RCC 7860 (cell line): ENCODE measurements at regions not wholly inside any gene's neighbourhood (a gene's known extent, or its start where the extent isn't known, plus 50 kb on each side); places are given as distances from the start of the nearest gene placed in this dataset.

Experiments used
- DNase-seq: peaks from one replicate; pipeline ENCODE4 v3.0.0-alpha.2; 2015; ENCODE audit warnings: low spot score
- FAIRE-seq: peaks from 2 replicates; lab custom pipeline; 2012; peaks lifted over from hg19 to GRCh38; lab: Jason Lieb, UNC

- DNase-seq (no peak), FAIRE-seq (no peak)
Measured at GRCh38 chr3:21801631-21802030, 50.6 kb upstream of the ZNF385D start.

DNA sequence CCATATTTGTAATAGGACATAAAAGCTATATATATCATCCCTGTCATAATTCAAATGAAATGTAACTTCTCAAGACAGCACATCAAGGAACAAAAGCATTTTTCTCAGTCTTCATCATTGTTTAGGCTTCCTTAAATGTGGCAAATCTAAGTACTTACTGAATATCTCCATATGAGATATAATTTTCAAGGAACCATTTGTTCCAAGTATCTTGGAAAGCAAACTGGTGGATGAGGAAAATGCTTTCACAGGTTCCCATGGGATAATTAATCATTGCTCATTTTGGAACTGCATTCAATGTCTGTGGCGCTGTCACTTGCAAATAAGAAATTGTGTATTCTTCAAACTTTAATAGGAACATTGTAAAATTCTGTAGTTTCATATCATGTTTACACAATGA lies 52.6 kb upstream of the ZNF385D start:
- FAIRE-seq (no peak), DNase-seq (no peak)

DNA sequence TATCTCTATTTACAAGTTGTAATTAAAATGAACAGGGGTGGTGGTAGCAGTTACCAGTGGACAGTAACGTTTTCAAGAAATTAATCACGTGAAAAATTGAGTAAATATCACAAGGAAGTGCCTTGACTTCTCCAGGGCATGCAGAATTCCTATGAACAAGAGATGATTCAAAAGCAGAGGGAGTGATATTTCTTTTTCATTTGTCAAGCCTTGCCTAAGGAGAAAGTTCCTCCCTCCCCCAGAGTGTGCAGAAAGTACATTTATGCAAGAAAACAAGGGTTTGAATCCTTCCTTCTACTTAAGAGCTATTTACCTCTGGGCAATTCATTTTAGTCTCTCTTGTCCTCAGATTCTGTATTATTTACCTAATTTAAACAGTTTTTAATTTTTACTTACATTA lies 53.3 kb upstream of the ZNF385D start:
- no peak for DNase-seq
- no peak for FAIRE-seq

DNA sequence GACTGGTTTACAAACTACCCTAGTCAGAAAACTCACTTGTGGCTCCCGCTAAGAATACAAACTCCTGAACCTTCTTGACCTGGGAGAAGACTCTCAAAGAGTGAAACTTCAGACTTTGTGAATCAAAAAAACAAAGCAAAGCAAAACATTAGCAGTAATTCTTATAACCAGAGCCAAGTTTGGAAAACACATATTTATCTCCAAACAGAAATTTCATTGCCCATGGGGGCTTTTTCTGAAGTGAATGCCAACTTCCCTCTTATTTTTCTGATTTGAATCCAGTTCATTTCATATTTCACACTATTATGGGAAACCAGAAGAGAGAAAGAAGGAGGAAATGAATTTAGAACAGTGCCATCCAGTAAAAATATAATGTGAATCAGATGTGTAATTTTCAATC lies 55.7 kb upstream of the ZNF385D start:
- DNase-seq (no peak), FAIRE-seq (no peak)

GRCh38 chr3:21825684-21826083 lies 74.7 kb upstream of the ZNF385D start:
- FAIRE-seq = no peak
- no peak for DNase-seq

GRCh38 chr3:21826416-21826815 lies 75.4 kb upstream of the ZNF385D start:
- DNase-seq (no peak), FAIRE-seq (no peak)

DNA sequence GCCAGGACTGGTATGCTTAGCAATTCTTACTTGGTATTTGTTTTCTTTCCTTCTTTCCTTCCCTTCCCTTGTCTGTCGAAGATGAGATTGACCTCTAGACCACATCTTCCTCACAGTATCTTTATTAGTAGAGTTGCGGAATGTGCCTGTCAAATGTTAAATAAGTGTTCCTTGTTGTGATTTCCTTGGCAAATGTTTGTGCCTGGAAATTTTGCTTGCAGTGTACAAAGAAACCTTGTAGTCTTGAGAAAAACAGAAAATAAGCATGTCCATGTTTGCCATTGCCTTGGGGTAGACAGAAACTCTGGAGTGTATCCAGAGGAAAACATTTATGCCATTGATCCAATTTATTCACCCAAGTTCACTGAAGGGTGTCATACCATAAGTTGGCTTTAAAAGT lies 79.5 kb upstream of the ZNF385D start:
- FAIRE-seq (no peak), DNase-seq (no peak)

- FAIRE-seq (no peak), DNase-seq (no peak)
Measured at GRCh38 chr3:21835264-21835663, 84.3 kb upstream of the ZNF385D start.

- FAIRE-seq (no peak), DNase-seq (no peak)
Measured at GRCh38 chr3:21836227-21836626, 85.2 kb upstream of the ZNF385D start.

DNA sequence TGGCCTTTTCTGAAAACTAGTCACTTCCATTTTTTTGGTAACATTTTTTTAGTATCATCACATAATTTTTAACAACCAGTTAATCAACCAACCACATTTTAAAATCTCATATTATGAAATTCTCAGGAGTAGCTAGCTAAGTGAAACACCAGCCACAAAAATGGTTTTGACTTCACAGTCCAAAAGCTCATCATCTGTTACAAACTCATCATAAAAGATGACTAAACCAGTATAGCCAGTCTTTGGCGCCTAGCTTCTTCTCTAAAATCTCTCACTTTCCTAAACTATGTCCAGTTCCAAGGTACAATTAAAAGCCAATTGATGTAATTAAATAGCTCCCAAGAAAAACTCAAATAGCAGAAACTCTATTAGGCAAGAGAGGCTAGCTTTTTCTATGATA lies 88.2 kb upstream of the ZNF385D start:
- DNase-seq (no peak), FAIRE-seq (no peak)

- DNase-seq = peak; percentile 57
- peak; percentile 70 for FAIRE-seq
Measured at GRCh38 chr3:21839592-21839991, 88.6 kb upstream of the ZNF385D start.

DNA sequence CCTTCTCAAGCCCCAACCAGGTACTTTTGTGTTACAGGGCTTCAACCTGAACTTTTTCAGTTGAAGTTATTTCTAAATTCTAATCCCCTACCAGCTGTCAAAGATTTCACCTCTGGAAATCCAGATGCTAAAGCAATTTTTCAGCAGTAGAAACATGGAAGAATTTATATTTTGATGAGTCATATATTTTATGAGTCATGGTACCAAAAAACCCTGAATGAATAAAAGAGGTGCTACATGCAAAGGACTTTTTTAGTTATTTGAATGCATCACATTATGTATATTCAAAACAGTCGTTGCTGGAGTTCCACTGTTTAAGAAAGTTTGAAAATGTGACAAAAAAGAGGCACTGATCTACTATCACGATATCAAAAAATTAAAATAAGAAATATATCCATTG lies 96.0 kb upstream of the ZNF385D start:
- FAIRE-seq (no peak), DNase-seq (no peak)

DNA sequence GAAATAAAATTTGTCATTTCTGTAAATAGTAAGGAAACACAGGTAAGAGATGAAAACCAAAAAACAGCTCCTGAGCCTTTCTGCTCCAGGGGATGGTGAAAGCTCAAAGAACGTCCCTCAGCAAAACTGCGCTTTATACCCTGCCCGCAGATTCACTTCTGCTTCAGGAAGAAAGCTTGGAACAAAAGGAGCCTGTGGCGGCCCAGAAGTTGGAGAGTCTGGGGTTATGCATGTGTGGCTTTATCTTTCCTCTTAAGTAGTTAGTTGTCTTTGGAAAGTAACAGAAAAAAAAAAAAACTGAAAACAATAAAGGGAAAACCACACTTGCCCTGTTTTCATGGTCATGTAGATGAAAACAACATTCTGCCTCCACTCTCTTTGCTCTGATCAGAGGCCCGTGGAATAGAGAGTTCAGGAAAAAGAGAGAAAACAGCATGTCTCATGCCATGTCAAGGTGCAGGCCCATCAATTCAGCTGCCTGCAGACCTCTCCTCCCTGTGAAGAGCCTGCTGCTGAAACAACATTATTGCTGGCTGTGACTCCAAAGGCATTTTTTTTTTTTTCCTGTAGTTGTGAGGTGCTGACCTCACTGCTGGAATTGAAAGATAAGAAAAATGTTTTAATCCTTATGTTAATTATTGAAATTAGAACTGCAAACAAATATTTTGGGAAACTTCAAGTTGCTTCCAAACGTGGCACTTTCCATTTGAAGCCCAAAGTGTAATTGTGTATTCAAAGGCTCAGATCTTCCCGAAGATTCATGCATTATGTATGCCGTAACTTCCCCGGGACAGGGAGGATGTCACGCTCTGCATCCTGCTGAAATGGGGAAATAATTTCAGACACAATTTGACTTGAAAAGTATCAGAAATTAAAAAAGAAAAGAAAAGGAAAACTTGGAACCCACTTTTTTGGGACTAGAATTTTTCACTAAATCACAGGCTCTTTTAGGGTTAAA lies 108.4 kb upstream of the ZNF385D start:
- no peak for FAIRE-seq

DNA sequence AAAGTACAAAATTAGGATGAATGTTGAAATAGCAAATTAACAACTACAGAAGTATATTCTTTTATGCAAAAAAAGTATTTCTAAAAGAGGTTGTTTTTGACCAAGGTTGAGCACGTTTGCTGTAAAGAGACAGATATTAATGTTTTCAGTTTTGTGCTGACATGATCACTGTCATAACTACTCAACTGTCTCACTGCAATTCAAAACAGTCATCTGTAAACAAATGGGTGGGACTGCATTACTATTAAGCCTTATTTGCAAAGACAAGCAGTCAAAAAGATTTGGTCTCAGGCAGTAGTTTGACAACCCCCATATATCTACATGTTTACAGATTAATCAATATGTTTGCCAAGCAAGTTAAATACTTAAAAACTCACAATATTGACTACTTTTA lies 109.1 kb upstream of the ZNF385D start:
- FAIRE-seq (no peak), DNase-seq (no peak)

More for the DNA sequence above, 108.4 kb upstream of the ZNF385D start:
- no peak for DNase-seq

DNA sequence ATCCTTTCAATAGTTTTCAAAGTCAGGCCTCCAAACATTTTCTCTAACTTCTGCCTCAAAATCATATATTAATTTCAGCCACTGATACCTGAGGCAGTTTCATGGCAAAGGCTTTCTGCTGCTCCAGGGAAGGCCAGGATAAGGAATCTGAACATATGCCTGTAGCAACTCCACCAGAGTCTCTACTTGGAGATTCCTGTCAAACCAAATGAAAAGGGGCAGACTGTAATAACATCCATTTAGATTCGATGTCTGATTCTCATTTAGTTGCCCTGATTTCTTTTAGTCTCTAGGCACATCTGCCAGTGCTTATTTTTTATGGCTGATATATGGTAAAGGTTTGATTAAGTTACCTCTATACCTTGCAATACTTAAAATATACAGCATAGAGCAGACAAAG lies 109.6 kb upstream of the ZNF385D start:
- DNase-seq = no peak
- FAIRE-seq = no peak

GRCh38 chr3:21876782-21877181 lies 125.8 kb upstream of the ZNF385D start:
- FAIRE-seq = no peak
- DNase-seq = no peak

DNA sequence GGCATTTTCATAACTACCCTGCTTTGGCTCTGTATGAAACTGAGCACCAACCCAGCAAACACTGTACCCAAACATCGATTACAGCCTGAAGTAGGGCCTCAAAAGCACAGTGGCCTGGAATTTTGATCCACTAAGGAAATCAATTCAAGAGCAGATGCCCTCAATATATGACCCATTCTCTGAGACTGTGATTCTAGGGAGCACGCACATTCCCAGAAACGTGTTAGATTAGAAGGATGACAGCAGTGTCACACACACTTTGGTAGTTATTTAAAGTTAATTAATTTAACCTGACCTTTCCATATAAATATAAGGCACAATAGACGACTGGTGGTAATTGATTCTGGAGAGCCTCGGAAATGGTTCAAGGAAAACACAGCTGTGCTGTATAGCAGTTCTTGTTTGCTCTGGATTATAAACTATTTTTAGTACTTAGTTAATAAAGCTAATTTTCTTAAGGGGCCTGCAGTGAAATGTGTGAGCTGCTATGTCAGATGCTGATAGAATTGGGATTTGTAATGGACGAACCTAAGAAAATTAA lies 126.3 kb upstream of the ZNF385D start:
- FAIRE-seq = no peak
- DNase-seq = no peak

GRCh38 chr3:21879184-21879886 lies 128.3 kb upstream of the ZNF385D start:
- DNase-seq = no peak
- no peak for FAIRE-seq

DNA sequence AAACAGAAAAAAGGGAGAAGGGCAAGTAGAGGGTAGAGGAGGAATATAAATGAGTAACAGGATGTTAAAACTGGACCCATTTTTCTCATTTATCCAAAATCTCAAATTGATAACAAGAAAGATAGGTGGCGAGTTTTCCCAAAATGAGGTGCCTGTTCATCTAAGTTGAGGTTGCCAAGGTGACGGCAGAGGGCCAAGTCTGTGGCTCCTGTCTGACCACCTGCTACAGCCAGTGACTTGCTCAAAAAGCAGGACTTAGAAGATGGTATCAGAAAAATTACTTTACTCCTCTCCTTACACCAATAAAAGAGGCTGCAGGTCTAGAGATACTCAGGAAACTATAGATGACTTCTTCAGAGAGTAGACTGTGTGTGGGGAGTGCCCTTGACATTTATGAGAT lies 137.6 kb upstream of the ZNF385D start:
- no peak for FAIRE-seq
- DNase-seq = no peak

- DNase-seq = no peak
- no peak for FAIRE-seq
Measured at GRCh38 chr3:21889166-21889565, 138.2 kb upstream of the ZNF385D start.

DNA sequence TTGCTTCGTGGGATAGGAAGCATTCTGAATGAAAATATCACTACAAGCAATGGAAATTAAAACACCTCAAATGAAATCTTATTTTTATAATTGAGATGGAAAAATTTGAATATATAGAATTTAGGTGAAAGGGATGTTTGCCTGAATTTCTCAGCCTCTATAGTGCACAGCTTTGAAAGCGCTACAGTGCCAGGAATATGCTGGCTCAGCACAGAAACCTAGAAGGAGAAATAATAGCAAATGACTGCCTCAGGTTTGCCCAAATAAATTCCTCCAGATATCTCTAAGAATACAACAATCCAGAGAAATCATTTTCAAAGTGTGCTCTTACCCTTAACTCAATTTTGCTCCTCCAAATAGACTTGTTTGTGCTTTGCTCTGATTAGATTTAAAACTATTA lies 141.1 kb upstream of the ZNF385D start:
- no peak for FAIRE-seq
- DNase-seq = no peak

DNA sequence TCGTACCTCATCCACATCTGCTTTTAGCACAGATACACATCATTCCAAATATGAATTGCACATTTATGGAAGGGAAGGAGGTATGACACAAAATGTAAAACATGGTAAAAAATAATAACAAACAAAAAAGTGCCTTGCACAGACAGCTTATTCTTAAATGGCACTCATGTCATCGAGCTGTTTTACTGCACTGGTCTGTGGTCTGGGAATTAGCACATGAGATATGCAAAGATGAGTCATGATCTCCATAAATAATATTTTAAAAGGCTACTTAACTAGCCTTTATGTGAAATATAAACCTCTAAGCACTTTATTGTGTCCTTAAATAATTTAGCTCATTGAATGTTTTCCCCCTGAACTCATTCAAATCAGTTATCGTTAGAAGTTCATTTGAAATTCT lies 142.2 kb upstream of the ZNF385D start:
- FAIRE-seq (no peak), DNase-seq (no peak)
